ENCODE measurements at regions not wholly inside any gene's neighbourhood (a gene's known extent, or its start where the extent isn't known, plus 50 kb on each side); places are given as distances from the start of the nearest gene placed in this dataset.

- H3K36me3 ChIP-seq (ENCODE audit: control insufficient read depth in 1 of 2, insufficient read depth in 2 of 2, low read length in 1 of 2), result no peaks in the 10 kb centered on the region
- DNase-seq (no peak), ATAC-seq (ENCODE audit: low FRiP score) (no peak)
- H3K27me3 ChIP-seq (ENCODE audit: control insufficient read depth in 1 of 2, insufficient read depth in 2 of 2, low read length in 1 of 2), result no peaks in the 10 kb centered on the region
- intact Hi-C loops (cut with DNase I), result no loop called here
- 64 to 66% methylated on average over 6 of the region's 6 CpGs for WGBS, 2 donors
- H3K9me3 ChIP-seq (ENCODE audit: control insufficient read depth, low read length), result peaks cover 1% of the 10 kb centered on the region
- no peak overlapping the region for H3K27ac ChIP-seq (ENCODE audit: low read depth in 1 of 2, low read length in 2 of 2)
- H3K4me1 ChIP-seq (ENCODE audit: control insufficient read depth in 1 of 2, insufficient read depth in 2 of 2, low read length in 2 of 2), result no peaks in the 10 kb centered on the region
- no peak overlapping the region for H3K4me3 ChIP-seq (ENCODE audit: low read length in 2 of 2)
Observed at GRCh38 chr5:6202149-6202967, 176.0 kb downstream of the MED10 start.

GRCh38 chr5:6201631-6202030 is 176.7 kb downstream of the MED10 start:
- Histone ChIP-seq H3K36me3 (ENCODE audit: control insufficient read depth in 1 of 2, insufficient read depth in 2 of 2, low read length in 1 of 2) (no peaks in the 10 kb centered on the region), H3K4me3 (ENCODE audit: low read length in 2 of 2) (no peak overlapping the region), H3K9me3 (ENCODE audit: control insufficient read depth, low read length) (peaks cover 1% of the 10 kb centered on the region), H3K27ac (ENCODE audit: low read depth in 1 of 2, low read length in 2 of 2) (no peak overlapping the region), H3K4me1 (ENCODE audit: control insufficient read depth in 1 of 2, insufficient read depth in 2 of 2, low read length in 2 of 2) (no peaks in the 10 kb centered on the region), H3K27me3 (ENCODE audit: control insufficient read depth in 1 of 2, insufficient read depth in 2 of 2, low read length in 1 of 2) (no peaks in the 10 kb centered on the region)
- DNase-seq (no peak), ATAC-seq (ENCODE audit: low FRiP score) (no peak)
- 85 to 86% methylated on average over 6 of the region's 6 CpGs for WGBS, 2 donors
- intact Hi-C loops (cut with DNase I), result no loop called here

- Histone ChIP-seq H3K4me1 (ENCODE audit: control insufficient read depth in 1 of 2, insufficient read depth in 2 of 2, low read length in 2 of 2) (no peaks in the 10 kb centered on the region), H3K36me3 (ENCODE audit: control insufficient read depth in 1 of 2, insufficient read depth in 2 of 2, low read length in 1 of 2) (no peaks in the 10 kb centered on the region), H3K27me3 (ENCODE audit: control insufficient read depth in 1 of 2, insufficient read depth in 2 of 2, low read length in 1 of 2) (no peaks in the 10 kb centered on the region), H3K27ac (ENCODE audit: low read depth in 1 of 2, low read length in 2 of 2) (no peak overlapping the region), H3K4me3 (ENCODE audit: low read length in 2 of 2) (no peak overlapping the region), H3K9me3 (ENCODE audit: control insufficient read depth, low read length) (no peaks in the 10 kb centered on the region)
- DNase-seq (no peak), ATAC-seq (ENCODE audit: low FRiP score) (no peak)
- intact Hi-C loops (cut with DNase I), result no loop called here
- WGBS, 2 donors, result 76 to 78% methylated on average over 5 of the region's 5 CpGs
Observed at GRCh38 chr5:6198531-6198930, 179.8 kb downstream of the MED10 start.

- no peaks in the 10 kb centered on the region for H3K27me3 ChIP-seq (ENCODE audit: control insufficient read depth in 1 of 2, insufficient read depth in 2 of 2, low read length in 1 of 2)
- ATAC-seq (ENCODE audit: low FRiP score), result no peak
- no peak overlapping the region for H3K4me3 ChIP-seq (ENCODE audit: low read length in 2 of 2)
- no peak overlapping the region for H3K27ac ChIP-seq (ENCODE audit: low read depth in 1 of 2, low read length in 2 of 2)
- intact Hi-C loops (cut with DNase I), result no loop called here
- H3K4me1 ChIP-seq (ENCODE audit: control insufficient read depth in 1 of 2, insufficient read depth in 2 of 2, low read length in 2 of 2), result no peaks in the 10 kb centered on the region
- WGBS, 2 donors, result 73 to 83% methylated on average over 7 of the region's 7 CpGs
- H3K9me3 ChIP-seq (ENCODE audit: control insufficient read depth, low read length), result no peaks in the 10 kb centered on the region
- DNase-seq, result no peak
- no peaks in the 10 kb centered on the region for H3K36me3 ChIP-seq (ENCODE audit: control insufficient read depth in 1 of 2, insufficient read depth in 2 of 2, low read length in 1 of 2)
Observed at GRCh38 chr5:6197427-6197826, 180.9 kb downstream of the MED10 start.

GRCh38 chr5:6195711-6196358 is 182.5 kb downstream of the MED10 start:
- H3K27me3 ChIP-seq (ENCODE audit: control insufficient read depth in 1 of 2, insufficient read depth in 2 of 2, low read length in 1 of 2), result no peaks in the 10 kb centered on the region
- ATAC-seq (ENCODE audit: low FRiP score), result no peak
- 81 to 82% methylated on average over 9 of the region's 9 CpGs for WGBS, 2 donors
- no peak overlapping the region for H3K27ac ChIP-seq (ENCODE audit: low read depth in 1 of 2, low read length in 2 of 2)
- intact Hi-C loops (cut with DNase I), result no loop called here
- H3K9me3 ChIP-seq (ENCODE audit: control insufficient read depth, low read length), result no peaks in the 10 kb centered on the region
- H3K4me3 ChIP-seq (ENCODE audit: low read length in 2 of 2), result no peak overlapping the region
- H3K36me3 ChIP-seq (ENCODE audit: control insufficient read depth in 1 of 2, insufficient read depth in 2 of 2, low read length in 1 of 2), result no peaks in the 10 kb centered on the region
- no peak for DNase-seq
- no peaks in the 10 kb centered on the region for H3K4me1 ChIP-seq (ENCODE audit: control insufficient read depth in 1 of 2, insufficient read depth in 2 of 2, low read length in 2 of 2)

GRCh38 chr5:6194906-6195612 is 183.3 kb downstream of the MED10 start:
- H3K27me3 ChIP-seq (ENCODE audit: control insufficient read depth in 1 of 2, insufficient read depth in 2 of 2, low read length in 1 of 2), result no peaks in the 10 kb centered on the region
- H3K4me1 ChIP-seq (ENCODE audit: control insufficient read depth in 1 of 2, insufficient read depth in 2 of 2, low read length in 2 of 2), result no peaks in the 10 kb centered on the region
- ATAC-seq (ENCODE audit: low FRiP score) (no peak), DNase-seq (no peak)
- H3K4me3 ChIP-seq (ENCODE audit: low read length in 2 of 2), result no peak overlapping the region
- 67 to 76% methylated on average over 5 of the region's 5 CpGs for WGBS, 2 donors
- no peaks in the 10 kb centered on the region for H3K9me3 ChIP-seq (ENCODE audit: control insufficient read depth, low read length)
- no peak overlapping the region for H3K27ac ChIP-seq (ENCODE audit: low read depth in 1 of 2, low read length in 2 of 2)
- intact Hi-C loops (cut with DNase I), result no loop called here
- H3K36me3 ChIP-seq (ENCODE audit: control insufficient read depth in 1 of 2, insufficient read depth in 2 of 2, low read length in 1 of 2), result no peaks in the 10 kb centered on the region

GRCh38 chr5:6194261-6194875 is 184.0 kb downstream of the MED10 start:
- peaks cover 0 to 2% of the 10 kb centered on the region in 2 donors for H3K27me3 ChIP-seq (ENCODE audit: control insufficient read depth in 1 of 2, insufficient read depth in 2 of 2, low read length in 1 of 2)
- H3K36me3 ChIP-seq (ENCODE audit: control insufficient read depth in 1 of 2, insufficient read depth in 2 of 2, low read length in 1 of 2), result no peaks in the 10 kb centered on the region
- no peak overlapping the region for H3K27ac ChIP-seq (ENCODE audit: low read depth in 1 of 2, low read length in 2 of 2)
- 91 to 92% methylated on average over 13 of the region's 13 CpGs for WGBS, 2 donors
- intact Hi-C loops (cut with DNase I), result no loop called here
- DNase-seq, result no peak
- no peaks in the 10 kb centered on the region for H3K4me1 ChIP-seq (ENCODE audit: control insufficient read depth in 1 of 2, insufficient read depth in 2 of 2, low read length in 2 of 2)
- no peaks in the 10 kb centered on the region for H3K9me3 ChIP-seq (ENCODE audit: control insufficient read depth, low read length)
- H3K4me3 ChIP-seq (ENCODE audit: low read length in 2 of 2), result no peak overlapping the region
- ATAC-seq (ENCODE audit: low FRiP score), result no peak

GRCh38 chr5:6193310-6193709 is 185.0 kb downstream of the MED10 start:
- H3K4me3 ChIP-seq (ENCODE audit: low read length in 2 of 2), result no peak overlapping the region
- intact Hi-C loops (cut with DNase I), result no loop called here
- peaks cover 0 to 2% of the 10 kb centered on the region in 2 donors for H3K27me3 ChIP-seq (ENCODE audit: control insufficient read depth in 1 of 2, insufficient read depth in 2 of 2, low read length in 1 of 2)
- H3K27ac ChIP-seq (ENCODE audit: low read depth in 1 of 2, low read length in 2 of 2), result no peak overlapping the region
- DNase-seq, result no peak
- no peaks in the 10 kb centered on the region for H3K4me1 ChIP-seq (ENCODE audit: control insufficient read depth in 1 of 2, insufficient read depth in 2 of 2, low read length in 2 of 2)
- WGBS, 2 donors, result 78 to 83% methylated on average over 8 of the region's 8 CpGs
- no peak for ATAC-seq (ENCODE audit: low FRiP score)
- H3K9me3 ChIP-seq (ENCODE audit: control insufficient read depth, low read length), result no peaks in the 10 kb centered on the region
- H3K36me3 ChIP-seq (ENCODE audit: control insufficient read depth in 1 of 2, insufficient read depth in 2 of 2, low read length in 1 of 2), result no peaks in the 10 kb centered on the region

All from aorta (tissue), 5 donors.